ENCODE measurements at regions not wholly inside any gene's neighbourhood (a gene's known extent, or its start where the extent isn't known, plus 50 kb on each side); places are given as distances from the start of the nearest gene placed in this dataset.

DNA sequence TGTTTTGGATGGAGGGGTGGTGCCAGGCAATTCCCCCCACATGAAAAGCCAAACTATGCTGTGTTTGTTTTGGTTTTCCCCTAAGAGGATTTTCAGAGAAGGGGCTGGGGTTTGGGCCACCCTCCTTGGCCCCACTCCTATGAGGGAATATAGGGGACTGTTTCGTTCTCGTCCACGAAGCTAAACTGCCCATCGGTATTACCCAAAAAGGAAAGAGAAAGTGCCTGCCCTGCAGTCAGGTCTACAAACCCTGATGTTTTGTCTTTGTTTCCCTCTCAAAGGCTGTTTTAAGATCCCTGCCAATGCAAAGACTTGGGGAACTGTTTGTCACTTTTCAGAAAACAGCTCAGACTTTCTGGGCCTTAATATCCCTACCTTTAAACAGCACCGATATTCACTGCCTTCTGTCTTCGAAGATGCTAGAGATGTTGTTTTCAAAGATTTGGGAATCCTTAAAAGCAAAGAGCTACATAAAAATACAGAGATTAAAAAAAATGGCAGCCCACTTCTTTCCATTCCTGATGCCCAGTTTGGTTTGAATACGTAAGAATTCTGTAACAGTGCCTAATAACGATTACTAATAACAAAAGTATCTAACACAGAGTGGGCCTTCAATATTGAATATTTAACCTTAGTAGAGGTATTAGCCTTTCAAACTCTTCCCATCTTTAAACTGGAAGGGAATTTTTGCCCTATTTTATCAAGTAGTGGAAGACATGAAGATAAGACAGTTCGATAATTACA lies 518.4 kb downstream of the MED13L start:
- no peak for DNase-seq
- H3K9me3 Mint-ChIP-seq = no peaks in the 10 kb centered on the region
- H3K36me3 Mint-ChIP-seq (ENCODE audit: low read depth) = peaks cover 5% of the 10 kb centered on the region
- peaks cover 93% of the 10 kb centered on the region for H3K4me1 Mint-ChIP-seq (ENCODE audit: low read depth)
- H3K27me3 Mint-ChIP-seq (ENCODE audit: insufficient read depth) = peaks cover 1% of the 10 kb centered on the region
- H3K4me3 Mint-ChIP-seq = peak overlapping the region; percentile 90
- TF ChIP-seq, protein P1, sequence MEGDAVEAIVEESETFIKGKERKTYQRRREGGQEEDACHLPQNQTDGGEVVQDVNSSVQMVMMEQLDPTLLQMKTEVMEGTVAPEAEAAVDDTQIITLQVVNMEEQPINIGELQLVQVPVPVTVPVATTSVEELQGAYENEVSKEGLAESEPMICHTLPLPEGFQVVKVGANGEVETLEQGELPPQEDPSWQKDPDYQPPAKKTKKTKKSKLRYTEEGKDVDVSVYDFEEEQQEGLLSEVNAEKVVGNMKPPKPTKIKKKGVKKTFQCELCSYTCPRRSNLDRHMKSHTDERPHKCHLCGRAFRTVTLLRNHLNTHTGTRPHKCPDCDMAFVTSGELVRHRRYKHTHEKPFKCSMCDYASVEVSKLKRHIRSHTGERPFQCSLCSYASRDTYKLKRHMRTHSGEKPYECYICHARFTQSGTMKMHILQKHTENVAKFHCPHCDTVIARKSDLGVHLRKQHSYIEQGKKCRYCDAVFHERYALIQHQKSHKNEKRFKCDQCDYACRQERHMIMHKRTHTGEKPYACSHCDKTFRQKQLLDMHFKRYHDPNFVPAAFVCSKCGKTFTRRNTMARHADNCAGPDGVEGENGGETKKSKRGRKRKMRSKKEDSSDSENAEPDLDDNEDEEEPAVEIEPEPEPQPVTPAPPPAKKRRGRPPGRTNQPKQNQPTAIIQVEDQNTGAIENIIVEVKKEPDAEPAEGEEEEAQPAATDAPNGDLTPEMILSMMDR (IDR thresholded peaks at IDR 0.05) = no peak
- H3K27ac Mint-ChIP-seq = peak overlapping the region; percentile 98

DNA sequence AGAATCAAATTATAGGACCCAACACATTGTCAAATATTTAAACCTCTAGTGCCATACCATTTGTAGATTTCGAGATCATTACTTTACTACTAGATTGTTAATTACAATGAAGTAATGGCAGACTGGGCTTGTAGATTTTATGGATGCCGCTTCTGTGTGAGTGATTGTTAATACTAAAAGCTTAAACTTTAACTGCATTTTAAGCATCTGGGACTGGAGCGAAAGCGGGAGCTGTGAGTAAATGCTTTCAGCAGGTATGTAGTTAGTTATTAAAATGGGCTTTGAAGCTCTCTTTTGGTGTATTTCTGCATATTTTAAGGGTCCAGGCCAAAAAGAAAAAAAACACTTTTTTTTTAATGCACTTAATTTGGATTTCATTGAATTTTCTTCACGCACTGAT lies 519.3 kb downstream of the MED13L start:
- Mint-ChIP-seq H3K4me3 (peak overlapping the region; percentile 90), H3K9me3 (no peaks in the 10 kb centered on the region), H3K27ac (peak overlapping the region; percentile 98), H3K4me1 (ENCODE audit: low read depth) (peaks cover 93% of the 10 kb centered on the region), H3K27me3 (ENCODE audit: insufficient read depth) (peaks cover 1% of the 10 kb centered on the region), H3K36me3 (ENCODE audit: low read depth) (peaks cover 5% of the 10 kb centered on the region)
- DNase-seq = no peak
- TF ChIP-seq, protein P1 (IDR thresholded peaks at IDR 0.05) = no peak

DNA sequence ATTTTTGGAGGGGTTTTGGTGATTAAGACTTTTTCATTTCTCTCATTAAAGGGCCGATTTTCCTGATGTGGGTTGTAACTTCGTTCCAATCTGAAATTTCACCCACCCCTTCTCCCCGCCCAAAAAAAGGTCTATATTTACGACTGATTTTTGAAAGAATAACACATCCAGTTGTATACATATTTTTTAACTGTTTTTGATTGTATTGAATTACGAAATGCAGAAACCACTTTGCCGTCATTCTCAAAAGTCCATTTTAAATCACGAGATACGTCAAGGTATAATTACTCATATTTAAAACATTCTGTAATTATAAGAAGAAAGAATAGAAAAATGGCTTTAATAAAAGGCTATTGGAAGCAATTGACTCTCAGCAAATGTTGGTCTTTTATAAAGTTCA lies 520.7 kb downstream of the MED13L start:
- Mint-ChIP-seq H3K27ac (peak overlapping the region; percentile 98), H3K36me3 (ENCODE audit: low read depth) (peaks cover 2% of the 10 kb centered on the region), H3K4me3 (peak overlapping the region; percentile 90), H3K9me3 (no peaks in the 10 kb centered on the region), H3K27me3 (ENCODE audit: insufficient read depth) (no peaks in the 10 kb centered on the region), H3K4me1 (ENCODE audit: low read depth) (peaks cover 93% of the 10 kb centered on the region)
- DNase-seq = no peak
- TF ChIP-seq, protein P1 (IDR thresholded peaks at IDR 0.05) = no peak

DNA sequence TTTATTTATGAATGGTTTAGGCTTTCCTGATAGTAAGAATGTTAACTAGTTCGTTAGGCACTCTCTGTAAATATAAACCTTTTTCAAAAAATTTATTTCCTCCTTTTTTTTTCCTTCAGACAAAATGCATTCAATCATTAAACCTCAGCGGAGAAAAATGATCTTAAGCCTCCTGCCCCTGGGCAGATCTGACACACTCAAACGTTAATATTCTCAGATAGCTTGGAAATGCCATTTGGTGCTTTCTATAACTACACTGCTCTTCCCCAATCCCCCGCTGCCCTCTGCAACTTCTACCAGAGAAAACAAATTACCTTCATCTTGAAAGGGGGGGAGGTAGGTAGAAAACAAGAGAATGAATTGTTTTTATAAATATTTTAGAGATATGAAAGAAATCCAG lies 521.2 kb downstream of the MED13L start:
- peak overlapping the region; percentile 98 for H3K27ac Mint-ChIP-seq
- TF ChIP-seq, protein P1 (IDR thresholded peaks at IDR 0.05) = no peak
- H3K4me3 Mint-ChIP-seq = peak overlapping the region; percentile 90
- H3K27me3 Mint-ChIP-seq (ENCODE audit: insufficient read depth) = no peaks in the 10 kb centered on the region
- H3K36me3 Mint-ChIP-seq (ENCODE audit: low read depth) = no peaks in the 10 kb centered on the region
- DNase-seq = no peak
- H3K4me1 Mint-ChIP-seq (ENCODE audit: low read depth) = peaks cover 91% of the 10 kb centered on the region
- H3K9me3 Mint-ChIP-seq = no peaks in the 10 kb centered on the region

DNA sequence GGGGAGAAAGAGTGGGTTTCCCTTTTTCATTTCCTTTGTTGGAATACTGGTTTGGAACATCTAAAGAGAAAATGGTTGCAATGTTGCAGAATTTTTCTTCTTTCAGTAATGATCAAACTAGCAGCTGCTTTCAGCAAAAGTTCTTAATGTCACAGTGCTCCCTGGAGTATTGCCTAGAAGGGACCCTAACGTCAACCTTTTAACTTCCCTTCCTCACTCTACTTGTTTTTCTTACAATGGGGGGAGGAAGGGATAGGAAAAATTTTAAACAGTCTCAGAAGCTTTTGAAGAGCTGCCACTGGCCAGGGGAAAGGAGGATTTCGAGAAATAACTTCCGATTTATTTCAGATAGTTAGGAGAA lies 521.8 kb downstream of the MED13L start:
- Mint-ChIP-seq H3K4me3 (peak overlapping the region; percentile 90), H3K27ac (peak overlapping the region; percentile 98), H3K36me3 (ENCODE audit: low read depth) (no peaks in the 10 kb centered on the region), H3K9me3 (no peaks in the 10 kb centered on the region), H3K27me3 (ENCODE audit: insufficient read depth) (no peaks in the 10 kb centered on the region), H3K4me1 (ENCODE audit: low read depth) (peaks cover 85% of the 10 kb centered on the region)
- no peak for DNase-seq
- TF ChIP-seq, protein P1 (IDR thresholded peaks at IDR 0.05) = no peak
